ENCODE measurements at regions not wholly inside any gene's neighbourhood (a gene's known extent, or its start where the extent isn't known, plus 50 kb on each side); places are given as distances from the start of the nearest gene placed in this dataset.
"Not testable (repeated sequence)": the region's sequence is repeated elsewhere in the genome, so short reads cannot be mapped to it uniquely, and the experiment has no call there.

GRCh38 chr2:118442996-118443553, 354.8 kb downstream of the INSIG2 start:
- DNase-seq = no peak

- no peak for DNase-seq
Observed at GRCh38 chr2:118442046-118442445, 353.8 kb downstream of the INSIG2 start.

DNA sequence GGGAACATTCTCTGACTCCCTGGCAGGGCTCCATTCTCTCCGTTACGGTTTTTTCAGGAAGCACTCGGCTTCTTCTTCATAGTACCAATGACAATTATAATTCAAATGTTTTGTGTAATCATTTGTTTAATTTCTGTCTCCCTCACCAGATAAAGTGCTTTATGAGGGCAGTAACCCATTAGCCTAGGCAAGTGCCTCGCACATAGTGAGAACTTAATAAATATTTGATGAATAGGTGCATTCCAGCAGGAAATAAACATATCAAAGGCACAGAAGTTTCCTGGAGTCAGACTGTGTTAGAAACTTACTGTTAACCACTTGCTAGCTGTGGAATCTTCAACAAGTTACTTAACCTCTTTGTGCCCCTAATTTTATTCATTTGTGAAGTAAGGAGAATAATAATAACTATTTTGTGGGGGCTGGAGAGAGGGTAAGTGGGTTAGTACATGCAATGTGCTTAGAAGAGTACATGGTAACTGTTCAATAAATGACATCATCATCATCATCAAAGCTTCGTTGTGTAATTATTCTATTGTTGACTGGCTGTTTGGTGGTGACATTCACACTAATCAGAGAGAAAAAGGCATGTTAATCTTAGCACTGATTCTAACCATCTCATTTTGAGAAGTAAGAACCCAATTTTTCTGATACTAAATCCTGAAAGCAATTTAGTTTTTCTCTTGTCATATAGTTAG, 352.3 kb downstream of the INSIG2 start:
- DNase-seq = no peak

DNA sequence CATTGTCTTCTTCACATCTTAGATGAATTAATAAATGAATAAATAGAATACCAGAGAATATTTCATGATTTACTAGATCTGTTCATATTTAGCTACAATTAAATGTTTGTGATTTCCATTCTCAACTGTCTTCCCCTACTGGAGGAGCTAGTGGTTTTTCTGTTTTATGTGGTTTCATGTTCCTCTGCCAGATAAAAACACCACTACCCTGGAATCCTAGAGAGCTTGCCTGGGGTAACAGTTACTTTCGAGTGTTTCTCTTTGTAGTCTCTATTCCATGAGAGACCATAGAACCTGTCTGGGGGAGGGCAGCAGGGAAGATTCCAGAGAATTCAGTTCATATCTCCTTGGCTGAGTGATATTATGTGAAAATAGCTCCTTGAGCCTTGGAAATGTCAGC, 349.2 kb downstream of the INSIG2 start:
- DNase-seq = no peak

DNA sequence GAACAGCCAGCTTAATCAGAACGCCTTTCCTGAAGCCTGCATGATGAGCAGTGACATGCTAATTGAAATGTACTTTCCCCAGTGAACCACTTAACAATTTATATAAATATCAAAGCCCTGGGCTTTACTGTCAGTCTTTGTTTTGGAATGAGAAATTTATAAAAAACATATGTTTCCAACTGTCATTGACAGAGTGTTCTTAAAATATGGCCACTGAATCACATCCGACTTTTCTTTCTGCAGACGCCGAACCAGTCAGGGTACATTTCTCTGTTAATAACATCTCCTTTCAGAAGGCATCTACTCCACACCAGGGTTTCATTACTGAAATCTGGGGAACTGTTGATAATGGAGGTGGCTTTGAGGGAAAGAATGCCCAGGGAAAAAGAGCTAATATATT, 343.7 kb downstream of the INSIG2 start:
- no peak for DNase-seq

- no peak for DNase-seq
Observed at GRCh38 chr2:118431586-118431985, 343.3 kb downstream of the INSIG2 start.

DNA sequence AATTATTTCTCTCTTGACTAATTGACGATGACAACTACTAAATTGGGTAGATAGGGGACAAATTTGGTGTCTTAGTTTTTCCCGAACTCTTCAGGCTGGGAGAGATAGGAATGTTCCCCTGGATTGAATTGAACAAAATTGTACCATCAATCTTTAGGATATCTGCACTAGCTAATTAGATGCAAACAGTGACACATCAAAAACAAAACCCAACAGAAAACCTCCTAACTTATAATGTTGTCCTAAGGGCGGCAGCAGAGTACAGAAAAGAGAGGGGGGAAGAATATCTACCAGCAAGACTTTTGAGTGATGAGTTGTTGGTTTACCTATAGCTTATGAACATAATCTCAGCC, 342.9 kb downstream of the INSIG2 start:
- no peak for DNase-seq

DNA sequence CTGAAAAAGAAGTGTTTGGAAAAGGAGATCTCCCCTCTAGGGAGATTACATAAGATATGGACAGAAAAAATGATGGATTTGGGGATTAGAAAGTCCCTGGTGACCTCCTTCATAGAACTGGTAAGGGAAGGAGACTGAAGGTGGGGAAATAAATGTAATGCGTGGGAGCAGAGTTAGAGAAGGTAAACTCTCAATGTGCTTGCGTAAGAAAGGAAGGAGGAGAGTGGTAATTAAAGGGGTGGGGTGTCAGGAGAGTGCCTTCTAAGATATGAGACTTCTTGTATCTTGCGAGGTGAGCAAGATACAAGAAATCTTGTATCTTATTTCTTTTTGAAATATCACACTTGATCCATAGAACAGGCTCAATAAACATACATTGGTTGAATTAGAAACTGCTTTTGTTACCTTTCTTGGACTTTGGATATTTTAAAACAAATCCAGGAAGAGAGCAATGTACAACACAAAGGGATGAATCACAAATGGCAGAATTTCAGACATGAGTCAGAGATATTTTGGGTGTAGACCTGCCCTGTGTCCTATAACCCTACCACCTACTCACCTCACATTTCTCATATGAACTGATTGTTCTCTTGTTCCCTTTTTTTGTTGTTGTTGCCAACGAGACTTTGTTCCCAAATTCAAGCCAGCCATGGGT, 342.4 kb downstream of the INSIG2 start:
- no peak for DNase-seq

GRCh38 chr2:118425191-118425590, 336.9 kb downstream of the INSIG2 start:
- DNase-seq = no peak

DNA sequence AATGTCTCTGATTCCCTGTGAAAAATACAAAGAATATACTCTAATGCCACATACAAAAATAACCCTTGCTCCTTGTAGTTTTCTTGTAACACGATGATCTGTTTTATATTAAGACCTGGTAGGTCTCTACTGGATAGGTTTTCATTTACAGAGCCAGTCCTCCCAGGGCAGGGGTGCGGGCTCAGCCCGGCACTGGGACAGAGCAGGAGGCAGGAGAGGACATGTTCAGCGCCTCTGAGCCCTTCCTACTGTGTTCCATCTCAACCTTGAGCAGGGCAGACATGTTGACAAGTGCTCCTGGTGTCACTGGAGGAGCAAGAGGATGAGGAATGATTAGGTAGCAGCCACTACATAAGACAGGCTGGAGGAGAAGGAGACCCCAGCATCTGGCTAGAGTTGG, 335.5 kb downstream of the INSIG2 start:
- DNase-seq = no peak

DNA sequence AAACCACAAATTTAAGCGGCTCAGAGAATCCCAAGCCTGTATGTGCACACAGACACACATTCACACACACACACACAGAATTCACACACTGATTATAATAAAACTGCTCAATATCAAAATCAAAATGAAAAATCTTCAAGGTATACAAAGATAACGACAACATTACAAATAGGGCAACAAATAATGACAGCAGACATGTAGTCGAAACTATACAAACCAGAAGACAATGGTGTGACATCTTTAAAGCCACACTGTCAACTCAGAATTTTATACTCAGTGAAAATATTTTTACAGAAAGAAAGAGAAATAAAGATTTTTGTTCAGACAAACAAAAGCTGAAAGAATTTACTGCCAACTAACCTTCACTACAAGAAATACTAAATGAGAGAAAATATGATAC, 333.4 kb downstream of the INSIG2 start:
- DNase-seq = no peak

GRCh38 chr2:118417406-118418120, 329.3 kb downstream of the INSIG2 start:
- no peak for DNase-seq

DNA sequence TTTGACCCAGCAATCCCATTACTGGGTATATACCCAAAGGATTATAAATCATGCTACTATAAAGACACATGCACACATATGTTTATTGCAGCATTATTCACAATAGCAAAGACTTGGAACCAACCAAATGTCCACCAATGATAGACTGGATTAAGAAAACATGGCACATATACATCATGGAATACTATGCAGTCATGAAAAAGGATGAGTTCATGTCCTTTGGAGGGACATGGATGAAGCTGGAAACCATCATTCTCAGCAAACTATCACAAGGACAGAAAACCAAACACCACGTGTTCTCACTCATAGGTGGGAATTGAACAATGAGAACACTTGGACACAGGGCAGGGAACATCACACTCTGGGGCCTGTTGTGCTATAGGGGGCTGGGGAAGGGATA, 326.9 kb downstream of the INSIG2 start:
- not testable (repeated sequence) for DNase-seq

- no peak for DNase-seq
Observed at GRCh38 chr2:118403658-118404451, 315.6 kb downstream of the INSIG2 start.

- DNase-seq = peak; percentile 33
Observed at GRCh38 chr2:118388771-118389170, 300.5 kb downstream of the INSIG2 start.

GRCh38 chr2:118387509-118387908, 299.2 kb downstream of the INSIG2 start:
- DNase-seq = peak; percentile 70

DNA sequence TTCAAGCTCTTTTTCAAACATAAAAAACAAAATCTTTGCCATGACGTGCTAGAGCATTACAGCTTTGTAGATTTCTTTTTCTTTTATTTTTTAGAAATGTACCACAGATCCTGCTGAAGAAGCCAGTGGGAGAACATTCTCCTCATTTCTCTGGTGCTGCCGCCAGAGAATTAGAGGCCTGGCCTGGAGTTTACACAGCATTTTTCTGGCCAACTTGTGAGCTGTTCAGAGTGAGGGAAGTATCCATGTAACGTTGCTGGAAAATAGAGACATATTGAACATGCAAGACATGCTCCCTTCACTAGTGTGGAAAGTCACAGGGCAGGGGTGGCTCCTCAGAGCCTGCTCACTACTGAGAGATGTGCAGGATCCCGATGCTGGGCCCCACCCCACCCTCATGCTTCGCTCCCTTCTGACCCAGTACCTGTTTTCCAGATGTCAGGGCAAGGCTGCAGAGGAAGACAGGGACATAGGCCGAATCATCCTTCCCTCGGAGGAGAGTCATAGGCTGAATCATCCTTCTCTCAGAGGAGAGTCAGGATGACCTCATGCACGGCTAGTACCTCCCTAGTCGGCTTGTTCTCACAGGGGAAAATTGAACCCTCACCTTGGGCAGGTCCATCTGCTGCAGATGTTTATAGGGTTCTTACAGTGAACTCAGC, 298.5 kb downstream of the INSIG2 start:
- peak; percentile 71 for DNase-seq

DNA sequence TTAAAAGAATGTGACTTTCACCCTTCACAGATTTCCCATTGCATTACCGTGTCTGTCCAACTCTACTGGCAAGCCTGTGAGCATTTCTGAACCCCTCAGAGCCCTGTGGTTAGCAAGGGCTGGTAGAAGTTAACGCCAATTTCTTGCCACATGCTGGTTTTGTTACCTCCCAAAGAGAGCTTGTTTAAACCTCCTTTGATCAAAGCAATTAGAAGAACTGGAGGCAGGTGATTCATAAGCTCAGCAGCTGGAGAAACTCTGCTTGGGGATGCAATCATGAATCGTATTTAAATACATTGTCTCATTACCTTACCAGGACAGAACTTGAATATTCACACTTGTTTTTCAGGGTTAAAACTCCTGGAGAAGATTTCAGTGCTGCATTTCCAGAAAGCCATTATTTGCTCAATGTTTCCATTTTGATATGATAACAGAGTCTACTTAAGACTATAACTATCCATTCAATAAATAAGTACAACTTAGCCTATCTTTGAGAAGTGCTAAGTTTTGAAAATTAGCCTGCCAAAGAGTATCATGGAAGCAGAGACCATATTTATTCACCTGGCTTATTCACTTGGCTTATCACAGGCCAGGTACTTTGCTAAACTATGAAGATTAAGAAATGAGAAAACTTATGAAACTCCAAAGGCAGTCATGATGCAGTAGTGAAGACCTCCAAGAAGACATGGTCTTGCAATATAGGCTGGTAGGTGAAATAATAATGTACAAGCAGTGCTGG, 292.8 kb downstream of the INSIG2 start:
- no peak for DNase-seq

- no peak for DNase-seq
Observed at GRCh38 chr2:118375907-118376485, 287.7 kb downstream of the INSIG2 start.

DNA sequence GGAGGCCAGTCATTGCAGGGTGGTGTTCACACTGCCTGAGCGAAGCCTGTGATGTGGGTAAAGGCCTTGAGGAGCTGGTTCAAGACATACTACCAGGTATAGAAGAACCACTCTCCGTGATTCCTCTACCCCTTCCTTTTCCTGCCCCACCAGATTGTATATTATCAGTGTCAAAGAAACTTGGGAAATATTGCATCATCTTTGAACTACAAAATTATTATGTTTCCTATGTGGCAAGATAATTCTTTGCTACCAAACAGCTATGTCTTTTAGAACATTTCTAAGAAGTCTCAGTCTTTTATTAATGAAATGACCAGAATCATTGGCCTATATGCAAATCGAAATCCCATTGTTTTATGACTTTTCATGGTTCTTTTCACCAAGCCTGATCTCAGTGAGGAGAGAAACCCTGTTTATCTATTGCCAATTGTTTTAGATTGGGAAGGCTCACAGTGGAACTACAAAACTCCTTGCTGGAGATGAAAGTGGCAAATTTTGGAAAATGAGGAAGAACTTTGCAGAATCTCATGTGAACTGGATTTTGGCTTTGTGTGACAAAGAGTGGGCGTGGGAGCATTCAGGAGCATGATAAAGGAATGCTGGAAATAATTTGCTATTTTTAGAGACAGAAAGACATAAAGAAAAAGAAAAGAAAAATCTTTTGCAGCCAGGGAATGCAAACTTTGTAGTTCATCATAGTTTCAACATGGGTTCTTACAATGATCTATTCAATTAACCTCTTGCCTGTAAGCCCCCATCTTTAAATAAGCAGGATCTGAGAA, 286.9 kb downstream of the INSIG2 start:
- DNase-seq = no peak

Data from EL (cell line).